ENCODE measurements at regions not wholly inside any gene's neighbourhood (a gene's known extent, or its start where the extent isn't known, plus 50 kb on each side); places are given as distances from the start of the nearest gene placed in this dataset.

DNA sequence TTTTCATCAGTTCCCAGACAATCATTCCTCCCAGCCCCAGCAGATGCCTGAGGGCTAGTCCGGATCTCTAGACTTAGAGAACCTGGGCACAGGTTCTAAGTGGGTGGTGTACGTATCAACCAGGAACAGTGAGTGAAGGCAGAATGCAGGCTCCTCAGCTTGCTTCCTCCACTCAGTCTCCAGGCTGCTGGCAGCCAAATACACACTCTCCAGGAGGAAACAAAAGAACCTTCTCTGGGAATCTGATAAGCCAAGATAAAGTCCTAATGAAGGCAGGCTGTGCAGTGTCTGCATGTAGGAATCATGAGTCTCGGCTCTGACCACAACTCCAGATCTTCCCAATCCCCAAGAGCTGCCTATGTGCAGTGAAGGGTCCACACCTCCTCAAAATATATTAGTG, 245.7 kb downstream of the SP3 start:
- Histone ChIP-seq H3K18ac (ENCODE audit: extremely low read depth, low read length) (no peak overlapping the region), H3K79me1 (ENCODE audit: low read depth, low read length) (no peaks in the 10 kb centered on the region), H3K27ac (ENCODE audit: low read depth, low read length) (no peak overlapping the region), H2BK20ac (ENCODE audit: low read length) (no peak overlapping the region), H2AFZ (ENCODE audit: low read length) (no peak overlapping the region), H4K91ac (replicated peaks; ENCODE audit: insufficient read length, low read length) (no peak overlapping the region), H2AK5ac (ENCODE audit: low read depth, low read length) (no peak overlapping the region), H3K27me3 (replicated peaks in 1 of 4; ENCODE audit: control insufficient read depth in 3 of 4, extremely low read depth in 1 of 4, insufficient read depth in 3 of 4, low read length in 3 of 4) (no peaks in the 10 kb centered on the region; a peak in 1 of 7 replicates), H4K8ac (ENCODE audit: extremely low read depth, insufficient read depth, low read length) (no peak overlapping the region), H2BK120ac (replicated peaks; ENCODE audit: low read depth, low read length) (no peak overlapping the region), H3K23ac (ENCODE audit: insufficient read length) (no peak overlapping the region), H3K4ac (replicated peaks; ENCODE audit: insufficient read length, low read depth, low read length) (no peak overlapping the region), H4K20me1 (replicated peaks in 1 of 2; ENCODE audit: control insufficient read depth in 1 of 2, insufficient read depth in 2 of 2, low read length in 2 of 2) (no peaks in the 10 kb centered on the region), H3K56ac (replicated peaks; ENCODE audit: insufficient read length, low read depth, low read length) (no peak overlapping the region), H3K4me2 (ENCODE audit: insufficient read depth in 1 of 2, low read depth in 2 of 2, low read length in 2 of 2) (no peak overlapping the region), H2BK15ac (ENCODE audit: low read length) (no peak overlapping the region), H3K4me3 (ENCODE audit: extremely low read depth in 1 of 4, insufficient read depth in 2 of 4, low read depth in 3 of 4, low read length in 4 of 4) (no peak overlapping the region), H3K23me2 (ENCODE audit: low read depth, low read length) (no peaks in the 10 kb centered on the region), H3K9me3 (ENCODE audit: insufficient read depth in 2 of 2, low read depth in 1 of 2, low read length in 1 of 2) (no peaks in the 10 kb centered on the region), H2BK12ac (ENCODE audit: low read depth, low read length) (no peak overlapping the region), H3K79me2 (ENCODE audit: control insufficient read depth in 1 of 2, insufficient read depth in 2 of 2, low read length in 2 of 2) (no peaks in the 10 kb centered on the region), H3K4me1 (replicated peaks in 1 of 4; ENCODE audit: control insufficient read depth in 3 of 4, insufficient read depth in 4 of 4, low read length in 3 of 4) (no peaks in the 10 kb centered on the region), H4K5ac (ENCODE audit: insufficient read length, low read depth, low read length) (no peak overlapping the region), H3K36me3 (ENCODE audit: control insufficient read depth in 2 of 4, insufficient read depth in 4 of 4, low read length in 3 of 4) (no peaks in the 10 kb centered on the region), H3K14ac (ENCODE audit: insufficient read length) (no peak overlapping the region), H3K9ac (replicated peaks in 1 of 4; ENCODE audit: extremely low read depth in 1 of 4, low read depth in 3 of 4, low read length in 3 of 4) (no peak overlapping the region), H2BK5ac (ENCODE audit: low read depth, low read length) (no peak overlapping the region)
- no peak for DNase-seq (ENCODE audit: low read depth in 1 of 2, low spot score in 2 of 2)
- CTCF ChIA-PET (ENCODE audit: partially characterized antibody): interaction anchor here (1.2 kb wide), 1 partner anchor 101 kb away, joined by 3 read pairs; no protein-coding TSS in a partner anchor
- no peak for FAIRE-seq
- WGBS, 2 experiments (ENCODE audit: extremely low coverage in 1 of 2, insufficient coverage in 1 of 2, insufficient read length in 1 of 2, insufficient replicate concordance in 2 of 2, low coverage in 1 of 2, low lambda C conversion rate in 2 of 2, missing lambda C conversion rate in 1 of 2): 93% methylated on average over 3 of the region's 3 CpGs; no CpG with 5 or more reads in 1 of the 2 experiments
- POLR2A ChIA-PET (ENCODE audit: partially characterized antibody): no interaction called here
- TF ChIP-seq CHD2 (IDR thresholded peaks at IDR 0.05; ENCODE audit: low read length): no peak
- no peak for TF ChIP-seq TEAD4 (IDR thresholded peaks at IDR 0.05; ENCODE audit: low read depth, low read length)
- TF ChIP-seq TAF1 (IDR thresholded peaks at IDR 0.05; ENCODE audit: low read depth, low read length): no peak
- no peak for TF ChIP-seq NRF1 (IDR thresholded peaks at IDR 0.05; ENCODE audit: low read depth, low read length)
- no peak for TF ChIP-seq KDM5A (IDR thresholded peaks at IDR 0.05; ENCODE audit: low read length)
- TF ChIP-seq EP300 (IDR thresholded peaks at IDR 0.05; ENCODE audit: borderline replicate concordance in 1 of 2, low read depth in 2 of 2, low read length in 2 of 2): no peak
- no peak for TF ChIP-seq CBX5 (IDR thresholded peaks at IDR 0.05; ENCODE audit: low read depth, low read length)
- TF ChIP-seq, protein P1, sequence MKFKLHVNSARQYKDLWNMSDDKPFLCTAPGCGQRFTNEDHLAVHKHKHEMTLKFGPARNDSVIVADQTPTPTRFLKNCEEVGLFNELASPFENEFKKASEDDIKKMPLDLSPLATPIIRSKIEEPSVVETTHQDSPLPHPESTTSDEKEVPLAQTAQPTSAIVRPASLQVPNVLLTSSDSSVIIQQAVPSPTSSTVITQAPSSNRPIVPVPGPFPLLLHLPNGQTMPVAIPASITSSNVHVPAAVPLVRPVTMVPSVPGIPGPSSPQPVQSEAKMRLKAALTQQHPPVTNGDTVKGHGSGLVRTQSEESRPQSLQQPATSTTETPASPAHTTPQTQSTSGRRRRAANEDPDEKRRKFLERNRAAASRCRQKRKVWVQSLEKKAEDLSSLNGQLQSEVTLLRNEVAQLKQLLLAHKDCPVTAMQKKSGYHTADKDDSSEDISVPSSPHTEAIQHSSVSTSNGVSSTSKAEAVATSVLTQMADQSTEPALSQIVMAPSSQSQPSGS (IDR thresholded peaks at IDR 0.05; ENCODE audit: low read length): no peak
- no peak for TF ChIP-seq FOSL1 (IDR thresholded peaks at IDR 0.05; ENCODE audit: insufficient read depth, low read depth, low read length)
- no peak for TF ChIP-seq KDM4A (IDR thresholded peaks at IDR 0.05; ENCODE audit: low read depth, low read length, severe bottlenecking)
- TF ChIP-seq BCL11A (IDR thresholded peaks at IDR 0.05; ENCODE audit: low read depth in 2 of 2, low read length in 2 of 2): no peak
- no peak for TF ChIP-seq SAP30 (IDR thresholded peaks at IDR 0.05; ENCODE audit: insufficient read depth, insufficient replicate concordance, low read length)
- TF ChIP-seq BRCA1 (IDR thresholded peaks at IDR 0.05; ENCODE audit: low read depth, low read length): no peak
- TF ChIP-seq YY1 (IDR thresholded peaks at IDR 0.05; ENCODE audit: low read depth, low read length): no peak
